Endothelial cell of umbilical vein (primary cell): ENCODE measurements at regions not wholly inside any gene's neighbourhood (a gene's known extent, or its start where the extent isn't known, plus 50 kb on each side); places are given as distances from the start of the nearest gene placed in this dataset.

Experiments used
- BruUV-seq: library from RNA; stranded (reverse); fragments of 400-500 nt; replicated peaks from 2 replicates; lab custom pipeline; 2021; lab: Mats Ljungman, UMichigan
- CTCF ChIA-PET: fragments of 300-600, 350-600 bp; sonication (Branson Sonifier 250); formaldehyde crosslinking; loops from one replicate; lab custom pipeline; 2021; ENCODE audit warnings: antibody characterized with exemption, inconsistent platforms; lab: Charles Lee
- POLR2A ChIA-PET: fragments of 300-600, 350-600 bp; sonication (Branson Sonifier 250); formaldehyde crosslinking; loops from one replicate; lab custom pipeline; 2021; ENCODE audit warnings: antibody characterized with exemption, inconsistent platforms; lab: Charles Lee
- DNase-seq: peaks from one replicate; pipeline ENCODE4 v3.0.0-alpha.2; 2011; ENCODE audit warnings: low read depth, low spot score
- FAIRE-seq: peaks from 2 replicates; lab custom pipeline; 2011; peaks lifted over from hg19 to GRCh38; lab: Jason Lieb, UNC
- H2AFZ ChIP-seq: 2 replicates; pipeline ENCODE4 v1.6.0; 2012; ENCODE audit warnings: low read depth, low read length, control low read depth, inconsistent platforms
- H3K27ac ChIP-seq: 2 replicates; pipeline ENCODE4 v1.5.1; 2011; ENCODE audit warnings: low read depth, mild to moderate bottlenecking, control low read depth, low read length, moderate library complexity; ENCODE audit not compliant: insufficient read depth
- H3K27me3 ChIP-seq, 2 experiments: 2 replicates each; pipeline versions ENCODE4 v1.6.0 to v1.6.1; 2011; ENCODE audit warnings: low read length in 2 of 2, mixed read lengths in 1 of 2; ENCODE audit not compliant: control insufficient read depth in 2 of 2, insufficient read depth in 2 of 2
- H3K36me3 ChIP-seq, 2 experiments: 2 replicates in 1 of 2; 3 replicates in 1 of 2; pipeline ENCODE4 v1.5.1; 2011; ENCODE audit warnings: low read length in 2 of 2, mild to moderate bottlenecking in 1 of 2, moderate library complexity in 1 of 2; ENCODE audit not compliant: control insufficient read depth in 2 of 2, insufficient read depth in 2 of 2; ENCODE audit errors: extremely low read depth in 1 of 2
- H3K4me1 ChIP-seq: 3 replicates; pipeline ENCODE4 v1.5.1; 2011; ENCODE audit warnings: mild to moderate bottlenecking, low read length; ENCODE audit not compliant: control insufficient read depth, insufficient read depth; ENCODE audit errors: extremely low read depth
- H3K4me2 ChIP-seq: 2 replicates; pipeline ENCODE4 v1.6.1; 2011; ENCODE audit warnings: low read length, control low read depth, mixed read lengths; ENCODE audit not compliant: insufficient read depth
- H3K4me3 ChIP-seq, 3 experiments: fragments of 200-600 bp in 1 of 3; sonication (generic), shearing (Covaris generic) in 1 of 3; replicated peaks in 1 of 3; 2 replicates each; pipeline ENCODE4 v1.5.1; 2011 to 2016; ENCODE audit warnings: control low read depth in 3 of 3, low read length in 3 of 3, mild to moderate bottlenecking in 2 of 3, inconsistent platforms in 1 of 3, low read depth in 1 of 3, moderate library complexity in 1 of 3; ENCODE audit not compliant: insufficient read depth in 1 of 3
- H3K79me2 ChIP-seq: 2 replicates; pipeline ENCODE4 v1.6.0; 2012; ENCODE audit warnings: low read length, inconsistent platforms; ENCODE audit not compliant: control insufficient read depth, insufficient read depth
- H3K9ac ChIP-seq: replicated peaks from 2 replicates; pipeline ENCODE3; 2011; ENCODE audit warnings: low read length, control low read depth; ENCODE audit not compliant: insufficient read depth; ENCODE audit errors: extremely low read depth
- H3K9me1 ChIP-seq: replicated peaks from 3 replicates; pipeline ENCODE4 v1.6.0; 2011; ENCODE audit warnings: mild to moderate bottlenecking, low read length; ENCODE audit not compliant: control insufficient read depth, insufficient read depth; ENCODE audit errors: extremely low read depth
- H3K9me3 ChIP-seq: replicated peaks from 2 replicates; pipeline ENCODE4 v1.5.1; 2012; ENCODE audit warnings: low read length, inconsistent platforms; ENCODE audit not compliant: control insufficient read depth, insufficient read depth
- H4K20me1 ChIP-seq: replicated peaks from 2 replicates; pipeline ENCODE3; 2011; ENCODE audit warnings: mild to moderate bottlenecking, low read length; ENCODE audit not compliant: control insufficient read depth, insufficient read depth; ENCODE audit errors: extremely low read depth
- EZH2 ChIP-seq: IDR thresholded peaks from 2 replicates; pipeline ENCODE4 v1.6.1; 2012; ENCODE audit warnings: borderline replicate concordance, low read depth, mild to moderate bottlenecking, moderate library complexity, low read length, inconsistent platforms; ENCODE audit not compliant: severe bottlenecking
- FOS ChIP-seq: IDR thresholded peaks from 2 replicates; pipeline ENCODE4 v1.6.1; 2011; ENCODE audit warnings: mild to moderate bottlenecking, low read length, moderate library complexity, borderline replicate concordance; ENCODE audit not compliant: insufficient read depth
- GATA2 ChIP-seq: IDR thresholded peaks from 2 replicates; pipeline ENCODE4 v1.7.0; 2011; ENCODE audit warnings: low read depth, mild to moderate bottlenecking, moderate library complexity, mixed read lengths, low read length; ENCODE audit not compliant: insufficient read length, insufficient read depth
- JUN ChIP-seq: IDR thresholded peaks from 2 replicates; pipeline ENCODE4 v1.6.1; 2011; ENCODE audit warnings: borderline replicate concordance, low read depth; ENCODE audit not compliant: insufficient read length, insufficient read depth
- MAX ChIP-seq: IDR thresholded peaks from 2 replicates; pipeline ENCODE4 v1.6.1; 2011; ENCODE audit not compliant: insufficient read depth, insufficient read length
- MYC ChIP-seq: IDR thresholded peaks from one replicate; pipeline ENCODE4 v1.6.1; 2011; ENCODE audit warnings: mild to moderate bottlenecking, low read depth, low read length
- POLR2A ChIP-seq: IDR thresholded peaks from 2 replicates; pipeline ENCODE4 v1.6.1; 2012; ENCODE audit warnings: low read depth, mild to moderate bottlenecking, control low read depth, low read length
- POLR2AphosphoS5 ChIP-seq: IDR thresholded peaks from 2 replicates; pipeline ENCODE4 v1.6.1; 2012; ENCODE audit warnings: low read depth, mild to moderate bottlenecking, control low read depth, low read length, moderate library complexity; ENCODE audit not compliant: insufficient read depth
- dilution Hi-C: fragments of 300-500 bp; cut with MboI; formaldehyde crosslinking; loops from one replicate; pipeline ENCODE4 v1.15.0; 2019; ENCODE audit warnings: low sequenced_read_pairs; ENCODE audit not compliant: extremely low pct_ligation_motif_present
- intact Hi-C: fragments of 100-400 bp; cut with micrococcal nuclease; formaldehyde crosslinking; loops from one replicate; pipeline ENCODE4 v1.10.0; 2022
- TF ChIP-seq, protein P1 (sequence below), 2 donors: IDR thresholded peaks; 1 replicate in 1 of 2; 2 replicates in 1 of 2; pipeline ENCODE4 v1.5.1; 2011; ENCODE audit warnings: low read length in 2 of 2, mild to moderate bottlenecking in 2 of 2, moderate library complexity in 2 of 2, control low read depth in 1 of 2, inconsistent platforms in 1 of 2, low read depth in 1 of 2; ENCODE audit not compliant: insufficient read depth in 1 of 2; ENCODE audit errors: extremely low read depth in 1 of 2

DNA sequence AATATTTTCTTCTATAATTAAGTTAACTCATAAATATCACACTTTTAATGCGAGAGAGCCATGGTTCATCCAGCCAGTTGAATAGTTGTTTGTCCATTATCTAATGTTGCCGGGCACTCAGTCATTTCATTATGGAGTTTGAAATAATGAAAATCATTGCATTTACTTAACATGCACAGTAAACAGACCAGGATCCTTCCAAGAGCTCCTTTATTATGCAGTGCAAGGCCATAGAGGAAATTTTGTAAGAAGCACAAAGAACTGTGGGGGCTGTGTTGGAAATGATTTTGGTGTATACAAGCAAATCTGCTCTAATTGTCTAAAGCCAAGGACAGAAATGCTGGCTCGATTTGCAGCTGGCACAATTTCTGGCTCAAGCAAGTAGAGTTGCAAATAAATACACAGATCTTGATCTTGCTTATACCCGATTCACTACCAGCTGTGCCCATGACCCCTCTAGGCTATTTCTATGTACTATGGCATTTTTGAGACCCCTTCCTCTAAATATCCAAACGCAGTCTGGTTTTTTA, 400.3 kb upstream of the HNRNPA3 start:
- POLR2A ChIA-PET, result no interaction called here

More for the DNA sequence above, 400.3 kb upstream of the HNRNPA3 start:
- no TSS peak for BruUV-seq
- H3K27ac ChIP-seq, result no peak overlapping the region
- DNase-seq, result no peak
- no peak overlapping the region for H3K9ac ChIP-seq
- no peaks in the 10 kb centered on the region for H4K20me1 ChIP-seq
- no peaks in the 10 kb centered on the region for H3K4me1 ChIP-seq
- no peak overlapping the region for H2AFZ ChIP-seq
- H3K9me3 ChIP-seq, result no peaks in the 10 kb centered on the region
- CTCF ChIA-PET, result interaction anchor here (1.0 to 5.0 kb wide), 6 partner anchors 21 to 701 kb away, joined by 3 to 95 read pairs (median 4); partner anchors contain the start of gene HOXD10
- TF ChIP-seq, protein P1, sequence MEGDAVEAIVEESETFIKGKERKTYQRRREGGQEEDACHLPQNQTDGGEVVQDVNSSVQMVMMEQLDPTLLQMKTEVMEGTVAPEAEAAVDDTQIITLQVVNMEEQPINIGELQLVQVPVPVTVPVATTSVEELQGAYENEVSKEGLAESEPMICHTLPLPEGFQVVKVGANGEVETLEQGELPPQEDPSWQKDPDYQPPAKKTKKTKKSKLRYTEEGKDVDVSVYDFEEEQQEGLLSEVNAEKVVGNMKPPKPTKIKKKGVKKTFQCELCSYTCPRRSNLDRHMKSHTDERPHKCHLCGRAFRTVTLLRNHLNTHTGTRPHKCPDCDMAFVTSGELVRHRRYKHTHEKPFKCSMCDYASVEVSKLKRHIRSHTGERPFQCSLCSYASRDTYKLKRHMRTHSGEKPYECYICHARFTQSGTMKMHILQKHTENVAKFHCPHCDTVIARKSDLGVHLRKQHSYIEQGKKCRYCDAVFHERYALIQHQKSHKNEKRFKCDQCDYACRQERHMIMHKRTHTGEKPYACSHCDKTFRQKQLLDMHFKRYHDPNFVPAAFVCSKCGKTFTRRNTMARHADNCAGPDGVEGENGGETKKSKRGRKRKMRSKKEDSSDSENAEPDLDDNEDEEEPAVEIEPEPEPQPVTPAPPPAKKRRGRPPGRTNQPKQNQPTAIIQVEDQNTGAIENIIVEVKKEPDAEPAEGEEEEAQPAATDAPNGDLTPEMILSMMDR (IDR thresholded peaks at IDR 0.05; ENCODE audit: extremely low read depth in 1 of 2, insufficient read depth in 1 of 2, low read depth in 1 of 2, low read length in 2 of 2), result no peak
- TF ChIP-seq POLR2AphosphoS5, result no peak
- no peak for TF ChIP-seq EZH2
- TF ChIP-seq FOS, result no peak
- TF ChIP-seq MYC, result no peak
- no peak for TF ChIP-seq POLR2A
- no peak for TF ChIP-seq JUN
- TF ChIP-seq GATA2, result no peak
- TF ChIP-seq MAX, result no peak
- no peaks in the 10 kb centered on the region for H3K36me3 ChIP-seq
- H3K4me2 ChIP-seq, result no peak overlapping the region
- H3K27me3 ChIP-seq, result peaks cover 0 to 7% of the 10 kb centered on the region in 2 experiments
- dilution Hi-C loops, result no loop called here
- no peak for FAIRE-seq
- intact Hi-C loops, result loop anchor here (10.0 kb wide), 2 partner anchors 258 to 358 kb away; no protein-coding TSS in a partner anchor
- H3K9me1 ChIP-seq, result no peaks in the 10 kb centered on the region
- H3K4me3 ChIP-seq, result no peak overlapping the region
- H3K79me2 ChIP-seq, result no peaks in the 10 kb centered on the region
